Stimulated activated memory B cell treated with anti-CD40 and anti-IgM and Interleukin-4, amounts not matched to agents 10 μg/mL and 1 μg/mL and 100 μg/mL, for 72 hours (primary cell): ENCODE measurements at regions not wholly inside any gene's neighbourhood (a gene's known extent, or its start where the extent isn't known, plus 50 kb on each side); places are given as distances from the start of the nearest gene placed in this dataset.

Experiments used
- ATAC-seq: fragments of 150-1000 bp; cut with Tn5 transposase; 2 replicates; pipeline ENCODE4 v1.10.0; 2021
- H3K27ac Mint-ChIP-seq: one replicate; pipeline ENCODE4 v1.8.0; 2022; ENCODE audit warnings: mild to moderate bottlenecking, mixed read lengths
- H3K27me3 Mint-ChIP-seq: one replicate; pipeline ENCODE4 v1.8.0; 2022; ENCODE audit warnings: mixed read lengths
- H3K36me3 Mint-ChIP-seq: one replicate; pipeline ENCODE4 v1.8.0; 2022; ENCODE audit warnings: mixed read lengths
- H3K4me1 Mint-ChIP-seq: one replicate; pipeline ENCODE4 v1.8.0; 2022; ENCODE audit warnings: mixed read lengths
- H3K4me3 Mint-ChIP-seq: one replicate; pipeline ENCODE4 v1.8.0; 2022; ENCODE audit warnings: mild to moderate bottlenecking, moderate library complexity, mixed read lengths
- H3K9me3 Mint-ChIP-seq: one replicate; pipeline ENCODE4 v1.8.0; 2022; ENCODE audit warnings: mixed read lengths

- no peaks in the 10 kb centered on the region for H3K4me1 Mint-ChIP-seq
- no peaks in the 10 kb centered on the region for H3K36me3 Mint-ChIP-seq
- H3K27me3 Mint-ChIP-seq: no peaks in the 10 kb centered on the region
- peaks cover 11% of the 10 kb centered on the region for H3K9me3 Mint-ChIP-seq
- H3K4me3 Mint-ChIP-seq: no peak overlapping the region
- ATAC-seq: no peak
- H3K27ac Mint-ChIP-seq: no peak overlapping the region
Measured at GRCh38 chr14:28020112-28020511, 746.5 kb upstream of the FOXG1 start.

GRCh38 chr14:28023853-28024252 is 742.7 kb upstream of the FOXG1 start:
- no peaks in the 10 kb centered on the region for H3K36me3 Mint-ChIP-seq

GRCh38 chr14:28052251-28052650 is 714.3 kb upstream of the FOXG1 start:
- no peak overlapping the region for H3K4me3 Mint-ChIP-seq
- no peak for ATAC-seq
- no peaks in the 10 kb centered on the region for H3K36me3 Mint-ChIP-seq
- peaks cover 10% of the 10 kb centered on the region for H3K9me3 Mint-ChIP-seq
- H3K4me1 Mint-ChIP-seq: no peaks in the 10 kb centered on the region
- no peak overlapping the region for H3K27ac Mint-ChIP-seq
- no peaks in the 10 kb centered on the region for H3K27me3 Mint-ChIP-seq

More at GRCh38 chr14:28023853-28024252, 742.7 kb upstream of the FOXG1 start:
- peaks cover 12% of the 10 kb centered on the region for H3K9me3 Mint-ChIP-seq
- H3K4me1 Mint-ChIP-seq: no peaks in the 10 kb centered on the region
- no peaks in the 10 kb centered on the region for H3K27me3 Mint-ChIP-seq
- H3K4me3 Mint-ChIP-seq: no peak overlapping the region
- no peak overlapping the region for H3K27ac Mint-ChIP-seq
- no peak for ATAC-seq

- Mint-ChIP-seq H3K9me3 (peaks cover 5% of the 10 kb centered on the region), H3K27ac (no peak overlapping the region), H3K36me3 (no peaks in the 10 kb centered on the region), H3K27me3 (no peaks in the 10 kb centered on the region), H3K4me3 (no peak overlapping the region), H3K4me1 (no peaks in the 10 kb centered on the region)
- ATAC-seq: no peak
Measured at GRCh38 chr14:28055008-28055407, 711.6 kb upstream of the FOXG1 start.

GRCh38 chr14:28057359-28058296 is 709.0 kb upstream of the FOXG1 start:
- Mint-ChIP-seq H3K27ac (no peak overlapping the region), H3K4me3 (no peak overlapping the region), H3K27me3 (no peaks in the 10 kb centered on the region), H3K36me3 (no peaks in the 10 kb centered on the region), H3K9me3 (peaks cover 8% of the 10 kb centered on the region), H3K4me1 (no peaks in the 10 kb centered on the region)
- ATAC-seq: no peak

GRCh38 chr14:28059254-28059653 is 707.3 kb upstream of the FOXG1 start:
- Mint-ChIP-seq H3K27ac (no peak overlapping the region), H3K27me3 (no peaks in the 10 kb centered on the region), H3K4me3 (no peak overlapping the region), H3K36me3 (no peaks in the 10 kb centered on the region), H3K4me1 (no peaks in the 10 kb centered on the region), H3K9me3 (peaks cover 5% of the 10 kb centered on the region)
- no peak for ATAC-seq

- no peak overlapping the region for H3K4me3 Mint-ChIP-seq
- no peaks in the 10 kb centered on the region for H3K27me3 Mint-ChIP-seq
- H3K27ac Mint-ChIP-seq: no peak overlapping the region
- H3K4me1 Mint-ChIP-seq: no peaks in the 10 kb centered on the region
- no peaks in the 10 kb centered on the region for H3K36me3 Mint-ChIP-seq
- no peak for ATAC-seq
- H3K9me3 Mint-ChIP-seq: peaks cover 5% of the 10 kb centered on the region
Measured at GRCh38 chr14:28061006-28061405, 705.6 kb upstream of the FOXG1 start.

- Mint-ChIP-seq H3K4me3 (no peak overlapping the region), H3K4me1 (no peaks in the 10 kb centered on the region), H3K36me3 (no peaks in the 10 kb centered on the region), H3K27ac (no peak overlapping the region), H3K9me3 (peaks cover 7% of the 10 kb centered on the region), H3K27me3 (no peaks in the 10 kb centered on the region)
- no peak for ATAC-seq
Measured at GRCh38 chr14:28077021-28077420, 689.6 kb upstream of the FOXG1 start.

- H3K36me3 Mint-ChIP-seq: no peaks in the 10 kb centered on the region
- H3K4me3 Mint-ChIP-seq: no peak overlapping the region
- no peak overlapping the region for H3K27ac Mint-ChIP-seq
- no peaks in the 10 kb centered on the region for H3K9me3 Mint-ChIP-seq
- no peaks in the 10 kb centered on the region for H3K27me3 Mint-ChIP-seq
- H3K4me1 Mint-ChIP-seq: no peaks in the 10 kb centered on the region
- no peak for ATAC-seq
Measured at GRCh38 chr14:28083389-28083788, 683.2 kb upstream of the FOXG1 start.

GRCh38 chr14:28088125-28088524 is 678.5 kb upstream of the FOXG1 start:
- Mint-ChIP-seq H3K36me3 (no peaks in the 10 kb centered on the region), H3K9me3 (peaks cover 16% of the 10 kb centered on the region), H3K4me1 (no peaks in the 10 kb centered on the region), H3K27ac (no peak overlapping the region), H3K27me3 (no peaks in the 10 kb centered on the region), H3K4me3 (no peak overlapping the region)
- no peak for ATAC-seq

GRCh38 chr14:28097585-28097984 is 669.0 kb upstream of the FOXG1 start:
- Mint-ChIP-seq H3K27ac (no peak overlapping the region), H3K4me3 (no peak overlapping the region), H3K36me3 (no peaks in the 10 kb centered on the region), H3K4me1 (no peaks in the 10 kb centered on the region), H3K27me3 (no peaks in the 10 kb centered on the region), H3K9me3 (no peaks in the 10 kb centered on the region)
- no peak for ATAC-seq

- H3K4me3 Mint-ChIP-seq: no peak overlapping the region
- no peaks in the 10 kb centered on the region for H3K4me1 Mint-ChIP-seq
- H3K27me3 Mint-ChIP-seq: no peaks in the 10 kb centered on the region
- H3K27ac Mint-ChIP-seq: no peak overlapping the region
- ATAC-seq: no peak
- H3K36me3 Mint-ChIP-seq: no peaks in the 10 kb centered on the region
- no peaks in the 10 kb centered on the region for H3K9me3 Mint-ChIP-seq
Measured at GRCh38 chr14:28098856-28099255, 667.7 kb upstream of the FOXG1 start.

- no peaks in the 10 kb centered on the region for H3K4me1 Mint-ChIP-seq
- H3K9me3 Mint-ChIP-seq: no peaks in the 10 kb centered on the region
- H3K4me3 Mint-ChIP-seq: no peak overlapping the region
- H3K36me3 Mint-ChIP-seq: no peaks in the 10 kb centered on the region
- no peak overlapping the region for H3K27ac Mint-ChIP-seq
- no peaks in the 10 kb centered on the region for H3K27me3 Mint-ChIP-seq
- ATAC-seq: no peak
Measured at GRCh38 chr14:28102001-28102400, 664.6 kb upstream of the FOXG1 start.

- no peaks in the 10 kb centered on the region for H3K4me1 Mint-ChIP-seq
- H3K27ac Mint-ChIP-seq: no peak overlapping the region
- no peaks in the 10 kb centered on the region for H3K27me3 Mint-ChIP-seq
- no peaks in the 10 kb centered on the region for H3K36me3 Mint-ChIP-seq
- H3K4me3 Mint-ChIP-seq: no peak overlapping the region
- no peak for ATAC-seq
- no peaks in the 10 kb centered on the region for H3K9me3 Mint-ChIP-seq
Measured at GRCh38 chr14:28102814-28103213, 663.8 kb upstream of the FOXG1 start.

GRCh38 chr14:28113311-28113710 is 653.3 kb upstream of the FOXG1 start:
- H3K36me3 Mint-ChIP-seq: no peaks in the 10 kb centered on the region
- H3K27ac Mint-ChIP-seq: no peak overlapping the region
- ATAC-seq: no peak
- H3K27me3 Mint-ChIP-seq: no peaks in the 10 kb centered on the region
- no peaks in the 10 kb centered on the region for H3K4me1 Mint-ChIP-seq
- no peak overlapping the region for H3K4me3 Mint-ChIP-seq
- peaks cover 4% of the 10 kb centered on the region for H3K9me3 Mint-ChIP-seq

- Mint-ChIP-seq H3K27ac (no peak overlapping the region), H3K9me3 (peaks cover 7% of the 10 kb centered on the region), H3K27me3 (no peaks in the 10 kb centered on the region), H3K4me3 (no peak overlapping the region), H3K4me1 (no peaks in the 10 kb centered on the region), H3K36me3 (no peaks in the 10 kb centered on the region)
- ATAC-seq: peak; percentile 31
Measured at GRCh38 chr14:28116716-28117115, 649.9 kb upstream of the FOXG1 start.
